GM20431 (cell line): ENCODE measurements at regions not wholly inside any gene's neighbourhood (a gene's known extent, or its start where the extent isn't known, plus 50 kb on each side); places are given as distances from the start of the nearest gene placed in this dataset.
"Not testable (repeated sequence)": the region's sequence is repeated elsewhere in the genome, so short reads cannot be mapped to it uniquely, and the experiment has no call there.

ENCODE experiments used
- in situ Hi-C: fragments of 300-500 bp; cut with MseI, MboI; formaldehyde crosslinking; loops from one replicate; pipeline ENCODE4 v1.15.0; 2020; ENCODE audit warnings: low sequenced_read_pairs; ENCODE audit not compliant: unreplicated experiment

- in situ Hi-C loops = no loop called here
Measured at GRCh38 chr10:60626037-60626436, 152.2 kb upstream of the CDK1 start.

GRCh38 chr10:60623627-60624026 lies 154.7 kb upstream of the CDK1 start:
- in situ Hi-C loops = no loop called here

- in situ Hi-C loops = no loop called here
Measured at GRCh38 chr10:60621018-60621417, 157.3 kb upstream of the CDK1 start.

GRCh38 chr10:60618861-60619260 lies 159.4 kb upstream of the CDK1 start:
- in situ Hi-C loops = no loop called here

GRCh38 chr10:60615541-60615940 lies 162.7 kb upstream of the CDK1 start:
- in situ Hi-C loops = no loop called here

- in situ Hi-C loops = no loop called here
Measured at GRCh38 chr10:60614363-60614762, 163.9 kb upstream of the CDK1 start.

GRCh38 chr10:60613434-60613833 lies 164.8 kb upstream of the CDK1 start:
- in situ Hi-C loops = no loop called here

- in situ Hi-C loops = no loop called here
Measured at GRCh38 chr10:60611291-60611747, 167.0 kb upstream of the CDK1 start.

GRCh38 chr10:60607372-60607771 lies 170.9 kb upstream of the CDK1 start:
- in situ Hi-C loops = no loop called here

GRCh38 chr10:60606343-60607080 lies 171.8 kb upstream of the CDK1 start:
- in situ Hi-C loops = no loop called here

- in situ Hi-C loops = no loop called here
Measured at GRCh38 chr10:60605476-60605875, 172.8 kb upstream of the CDK1 start.

- in situ Hi-C loops = no loop called here
Measured at GRCh38 chr10:60604342-60604741, 173.9 kb upstream of the CDK1 start.

- in situ Hi-C loops = no loop called here
Measured at GRCh38 chr10:60597513-60597912, 180.8 kb upstream of the CDK1 start.

- in situ Hi-C loops = no loop called here
Measured at GRCh38 chr10:60595852-60596251, 182.4 kb upstream of the CDK1 start.

GRCh38 chr10:60594476-60595051 lies 183.7 kb upstream of the CDK1 start:
- in situ Hi-C loops = no loop called here

- in situ Hi-C loops = no loop called here
Measured at GRCh38 chr10:60591119-60591518, 187.2 kb upstream of the CDK1 start.

- in situ Hi-C loops = no loop called here
Measured at GRCh38 chr10:60589376-60589775, 188.9 kb upstream of the CDK1 start.

- in situ Hi-C loops = not testable (repeated sequence)
Measured at GRCh38 chr10:60581782-60582181, 192.1 kb upstream of the ANK3 start.

- in situ Hi-C loops = no loop called here
Measured at GRCh38 chr10:60578217-60578616, 188.5 kb upstream of the ANK3 start.

GRCh38 chr10:60576130-60577069 lies 186.7 kb upstream of the ANK3 start:
- in situ Hi-C loops = no loop called here

GRCh38 chr10:60575105-60575504 lies 185.4 kb upstream of the ANK3 start:
- in situ Hi-C loops = no loop called here
